ENCODE measurements at regions not wholly inside any gene's neighbourhood (a gene's known extent, or its start where the extent isn't known, plus 50 kb on each side); places are given as distances from the start of the nearest gene placed in this dataset.

GRCh38 chr13:39106216-39107005 is 68.2 kb downstream of the NHLRC3 start:
- no peak for TF ChIP-seq CTCF (IDR thresholded peaks at IDR 0.05)
- TF ChIP-seq POLR2A (IDR thresholded peaks at IDR 0.05), result no peak

All from Peyer's patch (tissue), 4 donors.